Smooth muscle cell (in vitro differentiated cells): ENCODE measurements at regions not wholly inside any gene's neighbourhood (a gene's known extent, or its start where the extent isn't known, plus 50 kb on each side); places are given as distances from the start of the nearest gene placed in this dataset.

ENCODE experiments used
- DNase-seq: peaks from one replicate; lab custom pipeline; 2025; ENCODE audit not compliant: unreplicated experiment; lab: John Stamatoyannopoulos, UW
- H2AFZ ChIP-seq: fragments of 200-600 bp; sonication (generic); 2 replicates; pipeline ENCODE4 v1.6.0; 2016; ENCODE audit warnings: antibody characterized with exemption, low read depth, mild to moderate bottlenecking
- H3F3A ChIP-seq: fragments of 200-600 bp; sonication (generic); 2 replicates; pipeline ENCODE4 v1.6.0; 2017; ENCODE audit warnings: antibody characterized with exemption, low read depth
- H3K27ac ChIP-seq: fragments of 200-600 bp; sonication (generic); 2 replicates; pipeline ENCODE4 v1.5.1; 2016; ENCODE audit warnings: low read depth, mild to moderate bottlenecking
- H3K27me3 ChIP-seq: fragments of 200-600 bp; sonication (generic); 2 replicates; pipeline ENCODE4 v1.6.1; 2016; ENCODE audit warnings: low read depth, mild to moderate bottlenecking
- H3K36me3 ChIP-seq: fragments of 200-600 bp; sonication (generic); 2 replicates; pipeline ENCODE4 v1.5.1; 2016; ENCODE audit warnings: low read depth
- H3K4me1 ChIP-seq: fragments of 200-600 bp; sonication (generic); 2 replicates; pipeline ENCODE4 v1.5.1; 2016; ENCODE audit warnings: low read depth
- H3K4me2 ChIP-seq: fragments of 200-600 bp; sonication (generic); 2 replicates; pipeline ENCODE4 v1.6.0; 2016; ENCODE audit warnings: mild to moderate bottlenecking
- H3K4me3 ChIP-seq: fragments of 200-600 bp; sonication (generic); 2 replicates; pipeline ENCODE4 v1.5.1; 2016; ENCODE audit warnings: mild to moderate bottlenecking
- H3K79me2 ChIP-seq: fragments of 200-600 bp; sonication (generic); 2 replicates; pipeline ENCODE4 v1.6.0; 2016; ENCODE audit warnings: low read depth, mild to moderate bottlenecking
- H3K9ac ChIP-seq: fragments of 200-600 bp; sonication (generic); 2 replicates; pipeline ENCODE4 v1.6.0; 2016; ENCODE audit warnings: low read depth
- H3K9me3 ChIP-seq: fragments of 200-600 bp; sonication (generic); replicated peaks from 2 replicates; pipeline ENCODE4 v1.5.1; 2016; ENCODE audit warnings: low read depth
- H4K20me1 ChIP-seq: fragments of 200-600 bp; sonication (generic); 2 replicates; pipeline ENCODE4 v1.6.0; 2016; ENCODE audit warnings: low read depth
- WGBS: methylation state at CpG from one replicate; pipeline ENCODE4 v1.1.7; 2016; ENCODE audit warnings: low lambda C conversion rate; 5-methylcytosine and 5-hydroxymethylcytosine counted together
- TF ChIP-seq, protein P1 (sequence below): fragments of 200-600 bp; sonication (generic); IDR thresholded peaks from 2 replicates; pipeline ENCODE4 v1.5.1; 2017; ENCODE audit warnings: borderline replicate concordance, mild to moderate bottlenecking, antibody characterized with exemption; ENCODE audit not compliant: insufficient read depth, poor library complexity, severe bottlenecking

DNA sequence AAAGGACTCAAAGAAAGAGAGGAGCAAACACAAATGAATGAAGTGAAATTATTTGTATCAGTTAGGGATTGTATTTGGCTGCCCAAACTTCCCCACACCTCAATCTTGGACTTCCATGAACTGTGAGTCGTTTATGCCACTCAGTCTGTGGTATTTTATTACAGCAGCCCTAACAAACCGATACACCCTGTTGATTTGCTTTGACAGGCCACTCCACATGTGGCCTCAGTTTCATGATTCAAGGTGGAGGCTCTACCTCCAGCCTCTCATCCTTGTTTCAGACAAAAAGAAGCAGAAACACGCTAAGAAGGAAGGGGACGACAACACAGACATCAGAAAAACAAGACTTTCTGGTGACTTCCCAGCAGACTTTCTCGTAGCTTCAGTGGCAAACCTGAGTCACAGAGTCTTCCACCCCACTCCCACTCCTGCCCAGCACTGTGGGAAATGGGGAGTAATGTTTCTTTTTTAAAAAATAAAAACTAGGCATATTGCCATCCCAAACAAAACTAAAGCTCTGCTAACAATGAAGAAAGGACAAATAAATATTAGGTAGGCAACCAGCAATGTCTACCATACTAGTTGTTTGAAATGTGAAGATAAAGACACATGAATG is 52.2 kb upstream of the ABCA1 start:
- TF ChIP-seq, protein P1, sequence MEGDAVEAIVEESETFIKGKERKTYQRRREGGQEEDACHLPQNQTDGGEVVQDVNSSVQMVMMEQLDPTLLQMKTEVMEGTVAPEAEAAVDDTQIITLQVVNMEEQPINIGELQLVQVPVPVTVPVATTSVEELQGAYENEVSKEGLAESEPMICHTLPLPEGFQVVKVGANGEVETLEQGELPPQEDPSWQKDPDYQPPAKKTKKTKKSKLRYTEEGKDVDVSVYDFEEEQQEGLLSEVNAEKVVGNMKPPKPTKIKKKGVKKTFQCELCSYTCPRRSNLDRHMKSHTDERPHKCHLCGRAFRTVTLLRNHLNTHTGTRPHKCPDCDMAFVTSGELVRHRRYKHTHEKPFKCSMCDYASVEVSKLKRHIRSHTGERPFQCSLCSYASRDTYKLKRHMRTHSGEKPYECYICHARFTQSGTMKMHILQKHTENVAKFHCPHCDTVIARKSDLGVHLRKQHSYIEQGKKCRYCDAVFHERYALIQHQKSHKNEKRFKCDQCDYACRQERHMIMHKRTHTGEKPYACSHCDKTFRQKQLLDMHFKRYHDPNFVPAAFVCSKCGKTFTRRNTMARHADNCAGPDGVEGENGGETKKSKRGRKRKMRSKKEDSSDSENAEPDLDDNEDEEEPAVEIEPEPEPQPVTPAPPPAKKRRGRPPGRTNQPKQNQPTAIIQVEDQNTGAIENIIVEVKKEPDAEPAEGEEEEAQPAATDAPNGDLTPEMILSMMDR, result no peak
- Histone ChIP-seq H3K9me3 (no peaks in the 10 kb centered on the region), H3K36me3 (no peaks in the 10 kb centered on the region), H3K79me2 (no peaks in the 10 kb centered on the region), H3K27ac (no peak overlapping the region), H3K27me3 (no peaks in the 10 kb centered on the region), H3K4me2 (no peak overlapping the region), H3K9ac (no peak overlapping the region), H3K4me1 (peaks cover 4% of the 10 kb centered on the region), H3K4me3 (no peak overlapping the region), H2AFZ (no peak overlapping the region), H3F3A (no peaks in the 10 kb centered on the region), H4K20me1 (no peaks in the 10 kb centered on the region)
- DNase-seq, result no peak
- 74% methylated on average over 5 of the region's 5 CpGs for WGBS

DNA sequence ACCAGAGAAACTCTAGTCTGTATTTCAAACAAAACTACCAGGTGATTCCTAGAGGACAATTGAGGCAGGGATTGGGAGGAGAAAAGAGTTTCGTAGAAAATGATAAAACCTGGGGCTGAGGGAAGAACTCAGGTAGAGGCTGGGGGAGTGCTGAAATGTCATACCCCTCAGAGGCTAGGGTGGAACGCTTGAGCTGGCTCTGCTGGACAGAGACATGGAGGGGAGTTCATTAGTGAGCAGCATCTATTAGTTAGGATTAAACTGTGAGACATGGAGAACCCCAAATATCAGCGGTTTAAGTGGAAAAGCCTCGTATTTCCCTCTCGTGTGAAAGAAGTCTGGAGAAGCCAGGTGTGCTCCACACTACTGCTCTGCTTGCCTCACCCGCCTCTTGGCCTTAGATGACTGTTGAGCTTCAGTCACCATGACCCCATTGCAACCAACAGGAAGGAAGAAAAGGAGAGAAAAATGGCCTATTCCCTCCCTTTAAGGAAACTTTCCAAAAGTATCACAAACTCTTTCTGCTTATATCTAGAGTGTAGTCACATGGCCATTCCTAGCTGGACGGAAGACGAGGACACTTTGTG is 53.7 kb upstream of the ABCA1 start:
- H3K79me2 ChIP-seq, result no peaks in the 10 kb centered on the region
- no peaks in the 10 kb centered on the region for H3K36me3 ChIP-seq
- no peaks in the 10 kb centered on the region for H3K27me3 ChIP-seq
- H2AFZ ChIP-seq, result no peak overlapping the region
- H3K4me3 ChIP-seq, result no peak overlapping the region
- DNase-seq, result no peak
- no peaks in the 10 kb centered on the region for H3F3A ChIP-seq
- H3K27ac ChIP-seq, result no peak overlapping the region
- H3K9ac ChIP-seq, result no peak overlapping the region
- H3K9me3 ChIP-seq, result no peaks in the 10 kb centered on the region
- 95% methylated on average over 8 of the region's 8 CpGs for WGBS
- no peaks in the 10 kb centered on the region for H4K20me1 ChIP-seq
- H3K4me1 ChIP-seq, result peaks cover 6% of the 10 kb centered on the region
- TF ChIP-seq, protein P1, result no peak
- H3K4me2 ChIP-seq, result no peak overlapping the region

DNA sequence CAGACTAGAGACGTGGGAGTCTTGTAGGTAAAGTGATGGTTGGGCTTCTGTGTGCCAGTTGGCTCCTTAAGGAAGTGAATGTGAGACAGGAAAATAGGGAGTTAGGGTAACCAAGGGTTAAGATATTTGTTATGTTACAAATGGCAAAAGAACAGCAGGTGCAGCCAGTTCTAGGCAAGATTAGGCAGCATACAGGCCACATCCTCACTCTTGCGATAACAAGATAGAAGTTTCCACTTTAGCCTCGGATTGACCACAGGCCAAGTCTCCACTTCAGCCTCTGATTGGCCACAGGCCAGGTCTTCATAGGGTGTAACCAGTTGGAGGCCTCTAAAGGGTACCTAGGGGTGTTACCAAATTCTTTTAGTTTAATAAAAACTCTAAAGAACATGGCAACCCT is 54.6 kb upstream of the ABCA1 start:
- TF ChIP-seq, protein P1, result no peak
- Histone ChIP-seq H3K9ac (no peak overlapping the region), H3K79me2 (no peaks in the 10 kb centered on the region), H2AFZ (no peak overlapping the region), H4K20me1 (no peaks in the 10 kb centered on the region), H3K4me3 (no peak overlapping the region), H3K4me2 (no peak overlapping the region), H3F3A (no peaks in the 10 kb centered on the region), H3K27me3 (no peaks in the 10 kb centered on the region), H3K4me1 (peaks cover 8% of the 10 kb centered on the region), H3K9me3 (no peaks in the 10 kb centered on the region), H3K27ac (no peak overlapping the region), H3K36me3 (no peaks in the 10 kb centered on the region)
- WGBS, result 87% methylated on average over 3 of the region's 3 CpGs
- no peak for DNase-seq

DNA sequence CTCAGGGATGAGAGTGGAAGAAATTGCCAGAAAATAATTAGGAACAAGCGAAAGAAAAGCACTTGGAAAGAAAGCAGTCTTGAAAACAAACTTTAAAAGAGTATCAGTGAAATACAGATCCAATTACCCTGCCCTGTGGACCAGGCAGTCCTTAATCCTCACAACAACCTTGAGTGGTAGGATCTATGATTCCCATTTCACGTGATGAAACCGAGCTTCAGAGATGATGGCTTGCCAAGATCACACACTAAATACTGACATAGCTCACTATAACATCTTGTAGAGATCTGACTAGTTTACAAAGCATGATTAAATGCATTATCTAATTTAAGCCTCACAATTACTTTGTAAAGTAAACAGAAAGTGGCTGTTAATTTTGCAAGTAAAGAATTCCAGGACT is 55.5 kb upstream of the ABCA1 start:
- H3F3A ChIP-seq, result no peaks in the 10 kb centered on the region
- no peak overlapping the region for H3K27ac ChIP-seq
- no peak for DNase-seq
- peaks cover 8% of the 10 kb centered on the region for H3K4me1 ChIP-seq
- no peak overlapping the region for H3K4me3 ChIP-seq
- 92% methylated on average over 3 of the region's 3 CpGs for WGBS
- TF ChIP-seq, protein P1, result no peak
- H3K79me2 ChIP-seq, result no peaks in the 10 kb centered on the region
- no peaks in the 10 kb centered on the region for H3K27me3 ChIP-seq
- no peaks in the 10 kb centered on the region for H4K20me1 ChIP-seq
- H3K4me2 ChIP-seq, result no peak overlapping the region
- H3K36me3 ChIP-seq, result no peaks in the 10 kb centered on the region
- H2AFZ ChIP-seq, result no peak overlapping the region
- H3K9ac ChIP-seq, result no peak overlapping the region
- H3K9me3 ChIP-seq, result no peaks in the 10 kb centered on the region
